ENCODE measurements at regions not wholly inside any gene's neighbourhood (a gene's known extent, or its start where the extent isn't known, plus 50 kb on each side); places are given as distances from the start of the nearest gene placed in this dataset.

- ChIA-PET CTCF (interaction anchor here (1.0 to 4.0 kb wide), 10 partner anchors 11 to 278 kb away, joined by 3 to 24 read pairs (median 4); no protein-coding TSS in a partner anchor), POLR2A (no interaction called here)
- TF ChIP-seq CTCF (IDR thresholded peaks at IDR 0.05; ENCODE audit: insufficient read depth, low read depth, low read length), result no peak
These were observed 220.1 kb upstream of the GSE1 start for GRCh38 chr16:85392756-85393673.

GRCh38 chr16:85393674-85394451, 219.3 kb upstream of the GSE1 start:
- ChIA-PET CTCF (interaction anchor here (0.7 to 4.0 kb wide), 9 partner anchors 9 to 279 kb away, joined by 3 to 24 read pairs (median 5); no protein-coding TSS in a partner anchor), POLR2A (no interaction called here)
- Histone ChIP-seq H3K27me3 (ENCODE audit: control insufficient read depth, insufficient read depth, low read length) (no peaks in the 10 kb centered on the region), H3K4me3 (ENCODE audit: low read depth, low read length) (no peak overlapping the region), H3K36me3 (ENCODE audit: control insufficient read depth, insufficient read depth, low read length) (no peaks in the 10 kb centered on the region)
- TF ChIP-seq CTCF (IDR thresholded peaks at IDR 0.05; ENCODE audit: insufficient read depth, low read depth, low read length), result peak; percentile 96
- DNase-seq (ENCODE audit: low read depth), result no peak

More at GRCh38 chr16:85392756-85393673, 220.1 kb upstream of the GSE1 start:
- H3K4me3 ChIP-seq (ENCODE audit: low read depth, low read length), result no peak overlapping the region
- no peak for DNase-seq (ENCODE audit: low read depth)
- H3K27me3 ChIP-seq (ENCODE audit: control insufficient read depth, insufficient read depth, low read length), result no peaks in the 10 kb centered on the region
- no peaks in the 10 kb centered on the region for H3K36me3 ChIP-seq (ENCODE audit: control insufficient read depth, insufficient read depth, low read length)

DNA sequence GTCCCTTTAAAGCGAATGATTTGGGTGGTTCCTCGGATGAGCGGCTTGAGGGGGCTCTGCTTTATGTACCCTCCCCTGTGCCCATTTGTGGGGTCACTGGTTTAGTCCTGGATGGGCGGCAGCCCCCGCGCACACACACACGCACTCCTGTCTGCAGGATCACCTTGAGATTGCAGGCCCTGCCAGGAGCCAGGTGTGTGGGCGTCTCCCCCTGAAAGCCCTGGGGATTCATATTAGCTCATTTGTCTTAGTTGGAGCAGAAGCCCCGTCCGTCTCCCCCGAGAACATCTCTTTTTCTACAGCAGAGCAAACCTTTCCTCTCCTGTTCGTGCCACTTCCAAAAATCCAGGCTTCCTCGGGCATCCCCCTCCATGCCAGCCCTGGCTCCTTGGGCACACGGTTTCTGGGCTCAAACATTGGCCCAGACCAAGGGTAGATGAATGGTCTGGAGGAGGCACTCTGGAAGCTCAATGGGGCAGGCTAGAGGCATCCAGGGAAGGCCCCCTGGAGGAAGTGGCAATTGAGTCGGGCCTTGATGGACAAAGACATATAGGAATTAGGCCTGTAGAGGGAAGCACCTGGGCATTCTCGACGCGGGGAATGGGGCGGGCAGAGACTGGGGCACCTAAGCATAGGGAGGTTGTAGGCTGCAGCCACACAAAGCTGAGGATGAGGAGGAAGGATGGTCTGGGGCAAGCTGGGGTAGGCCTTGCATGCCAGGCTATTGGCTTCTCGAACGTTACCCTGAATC, 218.5 kb upstream of the GSE1 start:
- no peak for TF ChIP-seq CTCF (IDR thresholded peaks at IDR 0.05; ENCODE audit: insufficient read depth, low read depth, low read length)
- ChIA-PET CTCF (interaction anchor here (0.7 to 4.0 kb wide), 7 partner anchors 10 to 280 kb away, joined by 3 to 24 read pairs (median 5); no protein-coding TSS in a partner anchor), POLR2A (no interaction called here)
- Histone ChIP-seq H3K36me3 (ENCODE audit: control insufficient read depth, insufficient read depth, low read length) (no peaks in the 10 kb centered on the region), H3K27me3 (ENCODE audit: control insufficient read depth, insufficient read depth, low read length) (no peaks in the 10 kb centered on the region), H3K4me3 (ENCODE audit: low read depth, low read length) (no peak overlapping the region)
- no peak for DNase-seq (ENCODE audit: low read depth)

DNA sequence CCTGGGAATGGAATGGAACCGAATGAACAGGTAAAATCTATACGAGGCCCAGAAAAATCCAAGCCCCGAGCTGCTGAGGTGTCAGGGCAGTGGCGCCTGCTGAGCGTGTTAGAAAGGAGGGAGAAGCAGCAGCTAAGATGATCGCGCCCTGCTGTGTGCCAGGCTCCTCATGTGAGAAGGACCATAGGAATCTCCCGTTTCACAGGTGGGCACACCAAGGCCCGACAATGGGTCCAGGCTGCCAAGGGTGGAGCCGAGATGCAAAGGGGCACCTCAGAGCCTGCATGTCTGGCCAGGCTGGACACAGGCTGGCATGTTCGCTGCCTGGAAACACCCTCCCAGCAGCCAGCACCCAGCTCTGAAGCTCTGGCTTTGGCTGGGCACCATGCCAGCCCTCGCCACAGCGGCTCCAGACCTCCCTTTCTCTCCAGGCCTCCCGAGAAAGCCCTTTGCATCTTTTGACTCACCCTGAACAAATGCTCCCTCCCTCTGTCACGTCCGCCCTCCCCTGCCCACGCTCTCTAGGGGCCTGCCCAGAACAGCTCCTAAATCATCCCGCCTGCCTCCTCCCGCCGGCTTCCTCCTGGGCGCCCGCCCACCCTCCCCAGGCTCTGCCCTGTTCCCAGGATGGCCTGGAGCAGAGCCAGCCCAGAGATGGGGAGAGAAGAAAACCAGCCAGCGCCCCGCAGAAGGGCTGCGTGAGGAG, 217.8 kb upstream of the GSE1 start:
- peak; percentile 91 for DNase-seq (ENCODE audit: low read depth)
- H3K36me3 ChIP-seq (ENCODE audit: control insufficient read depth, insufficient read depth, low read length), result no peaks in the 10 kb centered on the region
- H3K27me3 ChIP-seq (ENCODE audit: control insufficient read depth, insufficient read depth, low read length), result no peaks in the 10 kb centered on the region
- ChIA-PET CTCF (interaction anchor here (0.7 to 4.0 kb wide), 7 partner anchors 25 to 281 kb away, joined by 3 to 24 read pairs (median 5); partner anchors contain the start of gene GSE1), POLR2A (interaction anchor here (0.6 kb wide), 1 partner anchor 120 kb away, joined by 4 read pairs; no protein-coding TSS in a partner anchor)
- TF ChIP-seq CTCF (IDR thresholded peaks at IDR 0.05; ENCODE audit: insufficient read depth, low read depth, low read length), result no peak
- peak overlapping the region; percentile 7 for H3K4me3 ChIP-seq (ENCODE audit: low read depth, low read length)

Measured in BJ (cell line).